ENCODE measurements at regions not wholly inside any gene's neighbourhood (a gene's known extent, or its start where the extent isn't known, plus 50 kb on each side); places are given as distances from the start of the nearest gene placed in this dataset.
A peak's percentile ranks its signal among the peaks of the same experiment; 100 is the strongest.
"Not testable (repeated sequence)": the region's sequence is repeated elsewhere in the genome, so short reads cannot be mapped to it uniquely, and the experiment has no call there.

GRCh38 chr2:82781176-82781915 lies 1677.7 kb downstream of the SUCLG1 start:
- no peak for TF ChIP-seq CTCF (IDR thresholded peaks at IDR 0.05)
- TF ChIP-seq ZFX (IDR thresholded peaks at IDR 0.05; ENCODE audit: borderline replicate concordance), result no peak
- H3K27ac ChIP-seq, result no peak overlapping the region

- no peak overlapping the region for H3K27ac ChIP-seq
- TF ChIP-seq ZFX (IDR thresholded peaks at IDR 0.05; ENCODE audit: borderline replicate concordance), result no peak
- no peak for TF ChIP-seq CTCF (IDR thresholded peaks at IDR 0.05)
Observed at GRCh38 chr2:82780050-82780449, 1679.0 kb downstream of the SUCLG1 start.

GRCh38 chr2:82752396-82752795 lies 1706.7 kb downstream of the SUCLG1 start:
- H3K27ac ChIP-seq, result no peak overlapping the region
- no peak for TF ChIP-seq ZFX (IDR thresholded peaks at IDR 0.05; ENCODE audit: borderline replicate concordance)
- TF ChIP-seq CTCF (IDR thresholded peaks at IDR 0.05), result no peak

- TF ChIP-seq CTCF (IDR thresholded peaks at IDR 0.05) (no peak), ZFX (IDR thresholded peaks at IDR 0.05; ENCODE audit: borderline replicate concordance) (no peak)
Observed at GRCh38 chr2:82748653-82749052, 1710.4 kb downstream of the SUCLG1 start.

GRCh38 chr2:82740527-82740926 lies 1718.6 kb downstream of the SUCLG1 start:
- TF ChIP-seq ZFX (IDR thresholded peaks at IDR 0.05; ENCODE audit: borderline replicate concordance) (no peak), CTCF (IDR thresholded peaks at IDR 0.05) (no peak)
- no peak overlapping the region for H3K27ac ChIP-seq

More at GRCh38 chr2:82748653-82749052, 1710.4 kb downstream of the SUCLG1 start:
- H3K27ac ChIP-seq, result no peak overlapping the region

GRCh38 chr2:82737965-82738364 lies 1721.1 kb downstream of the SUCLG1 start:
- not testable (repeated sequence) for H3K27ac ChIP-seq

GRCh38 chr2:82735336-82735735 lies 1723.7 kb downstream of the SUCLG1 start:
- TF ChIP-seq CTCF (IDR thresholded peaks at IDR 0.05), result no peak
- TF ChIP-seq ZFX (IDR thresholded peaks at IDR 0.05; ENCODE audit: borderline replicate concordance), result no peak
- no peak overlapping the region for H3K27ac ChIP-seq

- H3K27ac ChIP-seq, result 0 out of 2 replicates have a peak overlapping the region, but pooled peaks have one; percentile 19
- no peak for TF ChIP-seq ZFX (IDR thresholded peaks at IDR 0.05; ENCODE audit: borderline replicate concordance)
- TF ChIP-seq CTCF (IDR thresholded peaks at IDR 0.05), result no peak
Observed at GRCh38 chr2:82731824-82732223, 1727.3 kb downstream of the SUCLG1 start.

Measured in 22Rv1 (cell line).